ENCODE measurements at regions not wholly inside any gene's neighbourhood (a gene's known extent, or its start where the extent isn't known, plus 50 kb on each side); places are given as distances from the start of the nearest gene placed in this dataset.

GRCh38 chrX:124910611-124911010 is 409.1 kb upstream of the TEX13C start:
- Histone ChIP-seq H3K27ac (no peak overlapping the region), H3K27me3 (replicated peaks) (no peaks in the 10 kb centered on the region), H3K4me3 (ENCODE audit: low read depth, low read length) (no peak overlapping the region), H3K36me3 (replicated peaks) (no peaks in the 10 kb centered on the region)
- no peak for DNase-seq
- in situ Hi-C loops (cut with HindIII; ENCODE audit: low pct_ligation_motif_present, low sequenced_read_pairs): no loop called here
- no peak for TF ChIP-seq CTCF (IDR thresholded peaks at IDR 0.05; ENCODE audit: low read depth, low read length, missing control alignments)

GRCh38 chrX:124917011-124917410 is 402.7 kb upstream of the TEX13C start:
- in situ Hi-C loops (cut with HindIII; ENCODE audit: low pct_ligation_motif_present, low sequenced_read_pairs): no loop called here
- no peak for TF ChIP-seq CTCF (IDR thresholded peaks at IDR 0.05; ENCODE audit: low read depth, low read length, missing control alignments)
- no peak overlapping the region for H3K4me3 ChIP-seq (ENCODE audit: low read depth, low read length)
- no peak for DNase-seq
- H3K27me3 ChIP-seq (replicated peaks): no peaks in the 10 kb centered on the region
- no peak overlapping the region for H3K27ac ChIP-seq
- no peaks in the 10 kb centered on the region for H3K36me3 ChIP-seq (replicated peaks)

GRCh38 chrX:124925681-124926080 is 394.0 kb upstream of the TEX13C start:
- no peak for TF ChIP-seq CTCF (IDR thresholded peaks at IDR 0.05; ENCODE audit: low read depth, low read length, missing control alignments)
- in situ Hi-C loops (cut with HindIII; ENCODE audit: low pct_ligation_motif_present, low sequenced_read_pairs): no loop called here
- DNase-seq: no peak

GRCh38 chrX:124931241-124931640 is 388.4 kb upstream of the TEX13C start:
- H3K27me3 ChIP-seq (replicated peaks): no peaks in the 10 kb centered on the region
- no peak for TF ChIP-seq CTCF (IDR thresholded peaks at IDR 0.05; ENCODE audit: low read depth, low read length, missing control alignments)
- no peak overlapping the region for H3K27ac ChIP-seq
- DNase-seq: no peak
- H3K4me3 ChIP-seq (ENCODE audit: low read depth, low read length): no peak overlapping the region
- in situ Hi-C loops (cut with HindIII; ENCODE audit: low pct_ligation_motif_present, low sequenced_read_pairs): no loop called here
- no peaks in the 10 kb centered on the region for H3K36me3 ChIP-seq (replicated peaks)

More at GRCh38 chrX:124925681-124926080, 394.0 kb upstream of the TEX13C start:
- H3K4me3 ChIP-seq (ENCODE audit: low read depth, low read length): no peak overlapping the region
- H3K27ac ChIP-seq: no peak overlapping the region
- H3K36me3 ChIP-seq (replicated peaks): no peaks in the 10 kb centered on the region
- no peaks in the 10 kb centered on the region for H3K27me3 ChIP-seq (replicated peaks)

- no peaks in the 10 kb centered on the region for H3K36me3 ChIP-seq (replicated peaks)
- in situ Hi-C loops (cut with HindIII; ENCODE audit: low pct_ligation_motif_present, low sequenced_read_pairs): no loop called here
- no peaks in the 10 kb centered on the region for H3K27me3 ChIP-seq (replicated peaks)
- no peak overlapping the region for H3K27ac ChIP-seq
- no peak for DNase-seq
- no peak overlapping the region for H3K4me3 ChIP-seq (ENCODE audit: low read depth, low read length)
- TF ChIP-seq CTCF (IDR thresholded peaks at IDR 0.05; ENCODE audit: low read depth, low read length, missing control alignments): no peak
Observed at GRCh38 chrX:124931958-124932357, 387.7 kb upstream of the TEX13C start.

- Histone ChIP-seq H3K36me3 (replicated peaks) (no peaks in the 10 kb centered on the region), H3K4me3 (ENCODE audit: low read depth, low read length) (no peak overlapping the region), H3K27ac (no peak overlapping the region), H3K27me3 (replicated peaks) (no peaks in the 10 kb centered on the region)
- no peak for TF ChIP-seq CTCF (IDR thresholded peaks at IDR 0.05; ENCODE audit: low read depth, low read length, missing control alignments)
- in situ Hi-C loops (cut with HindIII; ENCODE audit: low pct_ligation_motif_present, low sequenced_read_pairs): no loop called here
- DNase-seq: no peak
Observed at GRCh38 chrX:124938715-124939114, 381.0 kb upstream of the TEX13C start.

Measured in brain microvascular endothelial cell (primary cell).